ENCODE measurements at regions not wholly inside any gene's neighbourhood (a gene's known extent, or its start where the extent isn't known, plus 50 kb on each side); places are given as distances from the start of the nearest gene placed in this dataset.

GRCh38 chr2:16067037-16067406 is 126.7 kb downstream of the MYCN start:
- Histone ChIP-seq H3K4me1 (ENCODE audit: control insufficient read depth in 1 of 2, insufficient read depth in 2 of 2, low read depth in 1 of 2, low read length in 1 of 2) (peaks cover 0 to 13% of the 10 kb centered on the region in 2 experiments; a peak in 1 of 4 replicates), H3K27ac (ENCODE audit: low read depth in 2 of 2, low read length in 1 of 2) (no peak overlapping the region), H3K9me2 (no peaks in the 10 kb centered on the region), H3K4me3 (ENCODE audit: low read depth in 2 of 2, low read length in 1 of 2) (no peak overlapping the region), H3K36me3 (replicated peaks in 1 of 2; ENCODE audit: control insufficient read depth in 1 of 2, insufficient read depth in 2 of 2, low read length in 1 of 2) (no peaks in the 10 kb centered on the region), H4K20me1 (ENCODE audit: insufficient read depth) (no peaks in the 10 kb centered on the region), H3F3A (replicated peaks; ENCODE audit: insufficient read depth) (no peaks in the 10 kb centered on the region), H3K27me3 (ENCODE audit: insufficient read depth) (no peaks in the 10 kb centered on the region), H3K79me2 (ENCODE audit: insufficient read depth) (no peaks in the 10 kb centered on the region), H2AFZ (ENCODE audit: low read depth) (no peak overlapping the region), H3K9ac (no peak overlapping the region), H3K4me2 (no peak overlapping the region), H3K9me3 (no peaks in the 10 kb centered on the region)
- ChIA-PET POLR2A (no interaction called here), CTCF (interaction anchor here (0.6 kb wide), 1 partner anchor 161 kb away, joined by 3 read pairs; no protein-coding TSS in a partner anchor)
- no peak for DNase-seq
- TF ChIP-seq EZH2phosphoT487 (IDR thresholded peaks at IDR 0.05; ENCODE audit: borderline replicate concordance, low read depth): no peak
- no peak for TF ChIP-seq IRF3 (IDR thresholded peaks at IDR 0.05; ENCODE audit: low read depth, low read length)
- no peak for TF ChIP-seq POLR2AphosphoS5 (IDR thresholded peaks at IDR 0.05; ENCODE audit: low read depth, low read length)
- no peak for TF ChIP-seq REST (IDR thresholded peaks at IDR 0.05; ENCODE audit: low read depth, low read length)
- no peak for TF ChIP-seq TEAD4 (IDR thresholded peaks at IDR 0.05; ENCODE audit: borderline replicate concordance, insufficient read depth)
- TF ChIP-seq MXI1 (IDR thresholded peaks at IDR 0.05; ENCODE audit: low read depth, low read length): no peak
- no peak for TF ChIP-seq RXRA (IDR thresholded peaks at IDR 0.05; ENCODE audit: borderline replicate concordance, low read depth)
- TF ChIP-seq ELF1 (IDR thresholded peaks at IDR 0.05): no peak
- no peak for TF ChIP-seq FOXM1 (IDR thresholded peaks at IDR 0.05; ENCODE audit: low read depth)
- no peak for TF ChIP-seq TCF12 (IDR thresholded peaks at IDR 0.05)
- no peak for TF ChIP-seq GABPA (IDR thresholded peaks at IDR 0.05; ENCODE audit: low read depth)
- no peak for TF ChIP-seq MEF2A (IDR thresholded peaks at IDR 0.05; ENCODE audit: borderline replicate concordance, low read depth)
- TF ChIP-seq CTCF (IDR thresholded peaks at IDR 0.05): no peak
- no peak for TF ChIP-seq GATA2 (CRISPR knock-in tag; IDR thresholded peaks at IDR 0.05)
- whole genome bisulfite sequencing (ENCODE audit: low lambda C conversion rate): 42% methylated on average over 10 of the region's 10 CpGs
